Left lung (tissue), 4 donors: ENCODE measurements at regions not wholly inside any gene's neighbourhood (a gene's known extent, or its start where the extent isn't known, plus 50 kb on each side); places are given as distances from the start of the nearest gene placed in this dataset.

ENCODE experiments used
- ATAC-seq: fragments of 200-7000 bp; cut with Tn5 transposase; one replicate; pipeline ENCODE4 v1.9.1; 2020; ENCODE audit warnings: moderate library complexity
- DNase-seq, 4 donors: peaks; one replicate each; pipeline ENCODE4 v3.0.0-alpha.2; 2013 to 2020
- H3K27ac ChIP-seq, 2 donors: fragments of 200-600 bp; sonication (generic) in 1 of 2; one replicate each; pipeline versions ENCODE4 v1.5.0 to v1.8.0; 2020 to 2021
- H3K27me3 ChIP-seq, 2 donors: fragments of 200-600 bp; sonication (generic) in 1 of 2; one replicate each; pipeline versions ENCODE4 v1.5.0 to v1.8.0; 2020 to 2021
- H3K36me3 ChIP-seq, 2 donors: fragments of 200-600 bp; sonication (generic) in 1 of 2; one replicate each; pipeline versions ENCODE4 v1.5.0 to v1.8.0; 2020 to 2021
- H3K4me1 ChIP-seq, 2 donors: fragments of 200-600 bp; one replicate each; pipeline ENCODE4 v1.8.0; 2021
- H3K4me3 ChIP-seq, 2 donors: fragments of 200-600 bp; sonication (generic) in 1 of 2; one replicate each; pipeline versions ENCODE4 v1.5.0 to v1.8.0; 2020 to 2021; ENCODE audit warnings: mild to moderate bottlenecking in 1 of 2
- H3K9me3 ChIP-seq, 2 donors: fragments of 200-600 bp; sonication (generic) in 1 of 2; one replicate each; pipeline versions ENCODE4 v1.5.0 to v1.8.0; 2020 to 2021
- intact Hi-C, 2 donors: fragments of 100-400 bp; cut with DNase I; formaldehyde crosslinking; loops; one replicate each; pipeline versions ENCODE4 v1.11.2 to v1.14.2; 2022
- TF ChIP-seq, protein P1 (sequence below), 2 donors: fragments of 200-600 bp; sonication (generic) in 1 of 2; IDR thresholded peaks; one replicate each; pipeline versions ENCODE4 v1.5.0 to v1.8.0; 2021; ENCODE audit warnings: antibody characterized with exemption in 2 of 2
- donor health status: DM: no; HTN: yes; CAD: no.
- donor health status: DM: no; HTN: no; CAD: no.

DNA sequence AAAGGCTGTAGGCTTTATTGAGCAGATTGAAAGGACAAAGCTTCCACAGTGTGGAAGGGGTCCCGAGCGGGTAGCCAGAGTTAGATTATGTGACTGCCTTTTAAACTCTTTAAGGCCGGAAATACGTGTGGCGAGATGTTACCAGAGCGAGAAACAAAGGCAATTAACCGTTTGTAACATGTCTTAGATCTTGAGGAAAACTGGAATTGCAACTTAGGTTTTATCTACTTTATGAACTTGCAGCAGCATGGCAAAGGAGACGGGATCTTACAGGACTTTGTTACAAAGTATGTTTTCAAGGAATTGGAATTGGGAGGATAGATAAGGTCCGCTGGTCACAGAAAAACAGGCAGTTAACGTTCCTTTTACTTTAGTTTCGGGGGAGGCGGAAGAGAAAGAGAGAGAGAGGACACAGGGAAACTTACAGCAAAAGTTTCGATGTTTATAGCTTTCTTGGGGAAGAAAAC is 594.7 kb upstream of the ADGRB3 start:
- no peak for ATAC-seq
- TF ChIP-seq, protein P1, sequence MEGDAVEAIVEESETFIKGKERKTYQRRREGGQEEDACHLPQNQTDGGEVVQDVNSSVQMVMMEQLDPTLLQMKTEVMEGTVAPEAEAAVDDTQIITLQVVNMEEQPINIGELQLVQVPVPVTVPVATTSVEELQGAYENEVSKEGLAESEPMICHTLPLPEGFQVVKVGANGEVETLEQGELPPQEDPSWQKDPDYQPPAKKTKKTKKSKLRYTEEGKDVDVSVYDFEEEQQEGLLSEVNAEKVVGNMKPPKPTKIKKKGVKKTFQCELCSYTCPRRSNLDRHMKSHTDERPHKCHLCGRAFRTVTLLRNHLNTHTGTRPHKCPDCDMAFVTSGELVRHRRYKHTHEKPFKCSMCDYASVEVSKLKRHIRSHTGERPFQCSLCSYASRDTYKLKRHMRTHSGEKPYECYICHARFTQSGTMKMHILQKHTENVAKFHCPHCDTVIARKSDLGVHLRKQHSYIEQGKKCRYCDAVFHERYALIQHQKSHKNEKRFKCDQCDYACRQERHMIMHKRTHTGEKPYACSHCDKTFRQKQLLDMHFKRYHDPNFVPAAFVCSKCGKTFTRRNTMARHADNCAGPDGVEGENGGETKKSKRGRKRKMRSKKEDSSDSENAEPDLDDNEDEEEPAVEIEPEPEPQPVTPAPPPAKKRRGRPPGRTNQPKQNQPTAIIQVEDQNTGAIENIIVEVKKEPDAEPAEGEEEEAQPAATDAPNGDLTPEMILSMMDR (IDR thresholded peaks at IDR 0.05): no peak
- no peak overlapping the region for H3K4me3 ChIP-seq
- H3K27ac ChIP-seq: no peak overlapping the region
- DNase-seq: no peak
- no peaks in the 10 kb centered on the region for H3K36me3 ChIP-seq
- H3K27me3 ChIP-seq: no peaks in the 10 kb centered on the region
- no peaks in the 10 kb centered on the region for H3K4me1 ChIP-seq
- intact Hi-C loops: no loop called here
- H3K9me3 ChIP-seq: peaks cover 0 to 8% of the 10 kb centered on the region in 2 donors

DNA sequence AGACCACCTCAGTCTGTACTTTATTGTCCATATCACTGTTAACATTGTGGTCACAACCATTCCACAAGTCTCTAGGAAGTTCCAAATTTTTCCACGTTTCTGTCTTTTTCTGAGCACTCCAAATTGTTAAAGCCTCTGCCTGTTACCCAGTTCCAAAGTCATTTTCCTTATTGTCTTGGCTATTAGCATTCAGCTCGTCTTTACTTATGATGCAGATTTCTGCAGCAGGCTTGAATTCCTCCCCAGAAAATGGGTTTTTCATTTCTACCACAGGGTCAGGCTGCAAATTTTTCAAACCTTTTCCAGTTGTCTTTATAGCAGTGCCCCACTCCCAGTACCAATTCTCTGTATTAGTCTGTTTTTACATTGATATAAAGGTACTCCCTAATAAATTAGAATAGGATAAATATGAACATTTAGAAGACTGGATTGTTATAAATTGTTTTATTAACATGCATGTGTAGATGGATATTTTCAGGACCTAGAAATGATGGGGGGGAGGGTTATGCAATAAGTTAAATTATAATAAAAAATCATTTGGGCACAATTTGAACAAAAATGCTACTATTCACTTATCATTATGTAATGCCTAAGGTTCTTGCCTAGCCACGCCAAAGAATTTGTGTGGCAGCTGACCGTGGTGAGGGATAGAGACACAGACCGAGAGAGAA is 595.3 kb upstream of the ADGRB3 start:
- Histone ChIP-seq H3K9me3 (peaks cover 0 to 13% of the 10 kb centered on the region in 2 donors), H3K4me1 (no peaks in the 10 kb centered on the region), H3K4me3 (no peak overlapping the region), H3K27me3 (no peaks in the 10 kb centered on the region), H3K27ac (no peak overlapping the region), H3K36me3 (no peaks in the 10 kb centered on the region)
- TF ChIP-seq, protein P1 (IDR thresholded peaks at IDR 0.05): no peak
- ATAC-seq: no peak
- no peak for DNase-seq
- intact Hi-C loops: no loop called here

DNA sequence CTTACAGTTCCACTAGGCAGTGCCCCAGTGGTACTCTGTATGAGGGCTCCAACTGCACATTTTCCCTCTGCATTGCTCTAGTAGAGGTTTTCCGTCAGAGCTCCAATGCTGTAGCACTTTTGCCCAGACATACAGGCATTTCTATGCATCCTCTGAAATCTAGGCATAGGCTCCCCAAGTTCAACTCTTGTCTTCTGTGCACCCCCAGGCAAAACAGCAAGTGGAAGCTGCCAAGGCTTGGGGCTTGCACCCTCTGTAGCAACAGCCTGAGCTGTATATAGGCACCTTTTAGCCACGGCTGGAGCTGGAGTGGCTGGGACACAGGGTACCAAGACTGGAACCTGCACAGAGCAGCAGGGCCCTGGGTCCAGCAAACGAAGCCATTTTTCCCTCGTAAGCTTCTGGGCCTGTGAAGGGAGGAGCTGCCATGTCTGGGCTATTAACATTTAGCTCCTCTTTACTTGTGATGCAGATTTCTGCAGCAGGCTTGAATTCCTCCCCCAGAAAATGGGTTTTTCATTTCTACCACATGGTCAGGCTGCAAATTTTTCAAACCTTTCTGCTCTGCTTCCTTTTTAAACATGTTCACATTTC is 596.2 kb upstream of the ADGRB3 start:
- Histone ChIP-seq H3K4me3 (no peak overlapping the region), H3K36me3 (no peaks in the 10 kb centered on the region), H3K27me3 (no peaks in the 10 kb centered on the region), H3K27ac (no peak overlapping the region), H3K9me3 (peaks cover 0 to 17% of the 10 kb centered on the region in 2 donors), H3K4me1 (no peaks in the 10 kb centered on the region)
- intact Hi-C loops: no loop called here
- TF ChIP-seq, protein P1 (IDR thresholded peaks at IDR 0.05): no peak
- DNase-seq (peak in 1 of 4 donors; percentile 17), ATAC-seq (no peak)

DNA sequence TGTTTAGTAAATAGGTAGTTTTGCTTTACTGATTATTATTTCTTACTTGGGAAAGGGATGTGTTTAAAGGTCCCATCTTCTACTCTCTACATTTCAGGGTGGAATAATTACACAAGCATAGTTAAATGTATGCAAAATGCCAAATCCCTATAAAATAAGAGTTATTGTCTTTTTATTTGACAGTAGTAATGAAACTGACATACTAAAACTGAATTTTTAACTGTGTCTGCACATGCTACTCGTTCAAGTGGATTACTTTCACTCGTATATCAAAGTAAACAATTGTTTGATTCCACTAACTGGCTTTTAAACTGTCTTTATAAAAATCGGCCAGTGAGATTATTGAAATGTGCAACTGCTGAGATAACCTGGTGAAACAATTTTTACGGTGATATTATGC is 602.9 kb upstream of the ADGRB3 start:
- H3K36me3 ChIP-seq: no peaks in the 10 kb centered on the region
- TF ChIP-seq, protein P1 (IDR thresholded peaks at IDR 0.05): no peak
- intact Hi-C loops: no loop called here
- H3K4me3 ChIP-seq: no peak overlapping the region
- ATAC-seq (no peak), DNase-seq (no peak)
- H3K27ac ChIP-seq: no peak overlapping the region
- no peaks in the 10 kb centered on the region for H3K4me1 ChIP-seq
- H3K9me3 ChIP-seq: peaks cover 0 to 17% of the 10 kb centered on the region in 2 donors
- no peaks in the 10 kb centered on the region for H3K27me3 ChIP-seq

DNA sequence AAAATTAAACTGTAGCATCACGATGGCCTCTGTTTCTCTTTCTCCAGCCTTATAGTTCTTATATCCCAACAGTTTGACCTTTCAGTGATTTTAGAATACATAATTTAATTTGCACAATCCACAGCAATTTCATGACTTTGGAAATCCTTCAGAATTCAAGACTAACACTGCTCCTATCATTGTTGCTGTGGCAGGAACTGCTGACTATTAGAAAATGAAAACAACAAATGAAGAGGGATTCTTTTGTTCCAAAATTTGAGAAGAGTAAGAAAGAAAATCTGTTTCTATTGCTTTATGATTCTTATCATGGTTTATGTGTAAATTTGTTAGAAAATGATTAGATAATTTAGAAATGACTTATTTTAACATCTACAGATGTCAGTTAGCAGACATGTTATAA is 604.0 kb upstream of the ADGRB3 start:
- Histone ChIP-seq H3K36me3 (no peaks in the 10 kb centered on the region), H3K27ac (no peak overlapping the region), H3K4me1 (no peaks in the 10 kb centered on the region), H3K4me3 (no peak overlapping the region), H3K9me3 (peaks cover 0 to 9% of the 10 kb centered on the region in 2 donors), H3K27me3 (no peaks in the 10 kb centered on the region)
- TF ChIP-seq, protein P1 (IDR thresholded peaks at IDR 0.05): no peak
- intact Hi-C loops: no loop called here
- no peak for DNase-seq
- ATAC-seq: no peak
